ENCODE measurements at regions not wholly inside any gene's neighbourhood (a gene's known extent, or its start where the extent isn't known, plus 50 kb on each side); places are given as distances from the start of the nearest gene placed in this dataset.

DNA sequence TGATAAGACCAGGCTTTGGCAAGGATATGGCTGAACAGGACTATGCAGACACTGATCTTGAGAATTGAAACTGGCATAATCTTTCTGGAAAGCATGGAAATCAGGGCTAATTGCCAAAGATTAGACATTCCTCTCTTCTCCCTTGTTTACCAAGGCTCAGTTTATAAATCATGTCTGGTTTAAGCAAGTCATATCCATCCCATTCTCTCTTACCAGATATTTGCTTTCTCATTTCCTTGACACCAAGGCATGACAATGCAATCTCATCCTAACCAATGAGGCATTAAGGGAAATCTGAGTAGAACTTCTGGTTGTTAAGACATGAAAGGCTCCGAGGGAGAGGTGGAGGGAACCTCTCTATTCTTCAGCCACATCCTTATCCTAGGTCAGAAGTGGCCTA is 110.3 kb upstream of the CEP85L start:
- POLR2A ChIA-PET = no interaction called here
- DNase-seq = no peak
- no peak overlapping the region for H3K4me3 Mint-ChIP-seq
- no peaks in the 10 kb centered on the region for H3K9me3 Mint-ChIP-seq
- ATAC-seq (ENCODE audit: low read depth) = no peak
- H3K27me3 Mint-ChIP-seq = no peaks in the 10 kb centered on the region
- H3K36me3 Mint-ChIP-seq = peaks cover 2% of the 10 kb centered on the region
- peaks cover 15% of the 10 kb centered on the region for H3K4me1 Mint-ChIP-seq
- no peak overlapping the region for H3K27ac Mint-ChIP-seq

GRCh38 chr6:118758946-118759345 is 107.6 kb upstream of the CEP85L start:
- no peaks in the 10 kb centered on the region for H3K9me3 Mint-ChIP-seq
- POLR2A ChIA-PET = no interaction called here
- no peak for ATAC-seq (ENCODE audit: low read depth)

DNA sequence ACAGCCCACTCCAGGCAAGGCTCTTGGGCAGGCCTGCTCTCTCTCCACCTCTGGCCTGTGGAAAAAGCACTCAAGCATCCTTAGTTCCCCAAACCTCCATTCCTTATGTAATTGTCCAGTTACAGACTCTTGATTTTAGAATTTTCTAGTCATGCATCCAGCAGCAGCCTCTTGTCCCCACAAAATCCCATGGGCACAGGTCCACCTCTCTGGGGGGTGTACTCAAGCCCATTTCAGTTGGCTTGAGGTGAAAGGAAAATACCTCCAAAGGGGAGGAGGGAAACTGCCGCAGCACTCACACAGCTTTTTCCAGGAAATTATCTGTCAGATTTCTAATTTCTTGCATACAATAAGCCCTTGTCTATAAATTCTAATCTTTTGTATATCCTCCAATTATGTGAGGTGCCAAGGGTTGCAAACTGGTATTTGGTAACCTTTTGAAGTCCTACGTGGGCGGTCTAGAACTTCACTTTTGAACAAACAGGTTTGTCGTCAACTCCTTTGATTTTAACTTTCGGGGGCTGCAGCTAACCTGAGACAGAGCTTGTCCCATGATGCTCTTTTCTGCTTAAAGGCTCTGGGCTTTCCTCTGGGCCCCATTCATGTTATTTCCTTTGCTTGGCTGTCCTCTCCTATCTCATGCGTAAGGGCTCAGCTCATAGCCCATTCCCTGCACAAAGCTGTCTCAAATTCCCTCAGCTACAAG is 104.7 kb upstream of the CEP85L start:
- H3K9me3 Mint-ChIP-seq = no peaks in the 10 kb centered on the region
- DNase-seq (no peak), ATAC-seq (ENCODE audit: low read depth) (peak; percentile 58)
- POLR2A ChIA-PET = no interaction called here
- H3K36me3 Mint-ChIP-seq = peaks cover 5% of the 10 kb centered on the region
- H3K4me3 Mint-ChIP-seq = peak overlapping the region; percentile 23
- H3K27me3 Mint-ChIP-seq = no peaks in the 10 kb centered on the region
- H3K4me1 Mint-ChIP-seq = peaks cover 20% of the 10 kb centered on the region
- H3K27ac Mint-ChIP-seq = peak overlapping the region; percentile 51

More at GRCh38 chr6:118758946-118759345, 107.6 kb upstream of the CEP85L start:
- H3K4me1 Mint-ChIP-seq = peaks cover 20% of the 10 kb centered on the region
- no peaks in the 10 kb centered on the region for H3K27me3 Mint-ChIP-seq
- no peak overlapping the region for H3K27ac Mint-ChIP-seq
- DNase-seq = no peak
- peaks cover 2% of the 10 kb centered on the region for H3K36me3 Mint-ChIP-seq
- no peak overlapping the region for H3K4me3 Mint-ChIP-seq

GRCh38 chr6:118752803-118753202 is 101.4 kb upstream of the CEP85L start:
- Mint-ChIP-seq H3K27me3 (no peaks in the 10 kb centered on the region), H3K36me3 (peaks cover 5% of the 10 kb centered on the region), H3K9me3 (no peaks in the 10 kb centered on the region), H3K27ac (no peak overlapping the region), H3K4me3 (no peak overlapping the region), H3K4me1 (peaks cover 32% of the 10 kb centered on the region)
- ATAC-seq (ENCODE audit: low read depth) (no peak), DNase-seq (no peak)
- POLR2A ChIA-PET = no interaction called here

- peaks cover 32% of the 10 kb centered on the region for H3K4me1 Mint-ChIP-seq
- no peak overlapping the region for H3K27ac Mint-ChIP-seq
- DNase-seq = no peak
- no peak overlapping the region for H3K4me3 Mint-ChIP-seq
- POLR2A ChIA-PET = interaction anchor here (0.6 kb wide), 1 partner anchor 10 kb away, joined by 7 read pairs; no protein-coding TSS in a partner anchor
- no peaks in the 10 kb centered on the region for H3K27me3 Mint-ChIP-seq
- no peak for ATAC-seq (ENCODE audit: low read depth)
- peaks cover 3% of the 10 kb centered on the region for H3K36me3 Mint-ChIP-seq
- H3K9me3 Mint-ChIP-seq = no peaks in the 10 kb centered on the region
Observed at GRCh38 chr6:118751072-118751471, 99.7 kb upstream of the CEP85L start.

GRCh38 chr6:118750143-118750542 is 98.8 kb upstream of the CEP85L start:
- no peak overlapping the region for H3K4me3 Mint-ChIP-seq
- DNase-seq (no peak), ATAC-seq (ENCODE audit: low read depth) (no peak)
- no peaks in the 10 kb centered on the region for H3K27me3 Mint-ChIP-seq
- no peak overlapping the region for H3K27ac Mint-ChIP-seq
- H3K36me3 Mint-ChIP-seq = peaks cover 3% of the 10 kb centered on the region
- POLR2A ChIA-PET = no interaction called here
- peaks cover 31% of the 10 kb centered on the region for H3K4me1 Mint-ChIP-seq
- H3K9me3 Mint-ChIP-seq = no peaks in the 10 kb centered on the region

GRCh38 chr6:118748311-118749062 is 97.1 kb upstream of the CEP85L start:
- Mint-ChIP-seq H3K27ac (no peak overlapping the region), H3K4me3 (no peak overlapping the region), H3K4me1 (peaks cover 32% of the 10 kb centered on the region), H3K36me3 (peaks cover 3% of the 10 kb centered on the region), H3K9me3 (no peaks in the 10 kb centered on the region), H3K27me3 (no peaks in the 10 kb centered on the region)
- DNase-seq (no peak), ATAC-seq (ENCODE audit: low read depth) (no peak)
- POLR2A ChIA-PET = no interaction called here

DNA sequence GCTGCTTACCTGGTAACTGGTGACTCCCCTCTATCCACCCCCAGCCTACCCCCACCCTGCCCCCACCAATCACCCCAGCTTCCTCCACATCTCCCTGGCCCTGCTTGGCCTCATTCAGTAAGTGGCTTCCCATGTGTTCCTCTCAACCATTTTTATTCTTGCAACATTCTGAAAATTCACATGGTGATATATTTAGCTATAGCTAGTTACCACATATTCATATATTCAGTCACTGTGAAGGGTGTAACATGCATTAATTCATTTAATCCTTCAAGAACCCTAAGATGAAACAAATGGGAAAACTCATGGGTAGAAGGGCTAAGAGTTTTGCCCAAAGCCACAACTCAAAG is 95.4 kb upstream of the CEP85L start:
- peaks cover 3% of the 10 kb centered on the region for H3K36me3 Mint-ChIP-seq
- no peak for ATAC-seq (ENCODE audit: low read depth)
- H3K27ac Mint-ChIP-seq = no peak overlapping the region
- H3K27me3 Mint-ChIP-seq = no peaks in the 10 kb centered on the region
- peaks cover 32% of the 10 kb centered on the region for H3K4me1 Mint-ChIP-seq
- no peaks in the 10 kb centered on the region for H3K9me3 Mint-ChIP-seq
- POLR2A ChIA-PET = no interaction called here
- H3K4me3 Mint-ChIP-seq = no peak overlapping the region
- DNase-seq = no peak

- Mint-ChIP-seq H3K27me3 (no peaks in the 10 kb centered on the region), H3K9me3 (no peaks in the 10 kb centered on the region), H3K27ac (no peak overlapping the region), H3K4me3 (no peak overlapping the region), H3K4me1 (peaks cover 31% of the 10 kb centered on the region), H3K36me3 (peaks cover 2% of the 10 kb centered on the region)
- no peak for ATAC-seq (ENCODE audit: low read depth)
- no peak for DNase-seq
- POLR2A ChIA-PET = no interaction called here
Observed at GRCh38 chr6:118746145-118746824, 94.9 kb upstream of the CEP85L start.

- Mint-ChIP-seq H3K36me3 (no peaks in the 10 kb centered on the region), H3K4me1 (peaks cover 27% of the 10 kb centered on the region), H3K27ac (no peak overlapping the region), H3K9me3 (no peaks in the 10 kb centered on the region), H3K4me3 (no peak overlapping the region), H3K27me3 (no peaks in the 10 kb centered on the region)
- no peak for ATAC-seq (ENCODE audit: low read depth)
- no peak for DNase-seq
- POLR2A ChIA-PET = no interaction called here
Observed at GRCh38 chr6:118745156-118745555, 93.8 kb upstream of the CEP85L start.

- Mint-ChIP-seq H3K4me3 (no peak overlapping the region), H3K4me1 (peaks cover 25% of the 10 kb centered on the region), H3K9me3 (no peaks in the 10 kb centered on the region), H3K36me3 (no peaks in the 10 kb centered on the region), H3K27me3 (no peaks in the 10 kb centered on the region), H3K27ac (peak overlapping the region; percentile 35)
- DNase-seq (no peak), ATAC-seq (ENCODE audit: low read depth) (no peak)
- POLR2A ChIA-PET = no interaction called here
Observed at GRCh38 chr6:118744261-118744941, 93.0 kb upstream of the CEP85L start.

- Mint-ChIP-seq H3K27ac (no peak overlapping the region), H3K27me3 (no peaks in the 10 kb centered on the region), H3K4me3 (no peak overlapping the region), H3K36me3 (no peaks in the 10 kb centered on the region), H3K9me3 (no peaks in the 10 kb centered on the region), H3K4me1 (peaks cover 21% of the 10 kb centered on the region)
- DNase-seq (no peak), ATAC-seq (ENCODE audit: low read depth) (no peak)
- POLR2A ChIA-PET = no interaction called here
Observed at GRCh38 chr6:118743746-118744145, 92.4 kb upstream of the CEP85L start.

GRCh38 chr6:118740372-118740771 is 89.0 kb upstream of the CEP85L start:
- Mint-ChIP-seq H3K4me3 (no peak overlapping the region), H3K4me1 (peaks cover 13% of the 10 kb centered on the region), H3K9me3 (no peaks in the 10 kb centered on the region), H3K27me3 (no peaks in the 10 kb centered on the region), H3K27ac (no peak overlapping the region), H3K36me3 (no peaks in the 10 kb centered on the region)
- DNase-seq (no peak), ATAC-seq (ENCODE audit: low read depth) (no peak)
- POLR2A ChIA-PET = no interaction called here
